ENCODE measurements at regions not wholly inside any gene's neighbourhood (a gene's known extent, or its start where the extent isn't known, plus 50 kb on each side); places are given as distances from the start of the nearest gene placed in this dataset.
A peak's percentile ranks its signal among the peaks of the same experiment; 100 is the strongest.

DNA sequence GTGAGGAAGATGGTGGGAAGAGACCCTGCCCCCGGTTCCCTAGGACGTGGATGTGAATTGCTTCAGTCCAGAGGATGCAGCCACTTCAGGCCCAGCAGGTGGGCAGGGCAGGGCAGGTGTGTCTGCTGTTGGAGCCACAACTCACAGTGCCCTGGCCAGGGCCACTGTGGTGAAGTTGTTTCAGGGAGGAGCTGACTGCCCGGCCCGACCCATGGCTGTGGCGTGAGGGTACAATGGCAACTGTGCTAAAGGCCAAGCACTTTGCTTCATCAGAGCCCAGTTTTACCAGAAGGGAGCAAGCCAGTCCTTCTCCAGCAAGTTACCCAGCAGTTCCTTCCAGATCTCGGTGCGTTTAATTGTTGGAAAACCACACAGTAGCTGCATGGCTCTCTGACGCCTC, 1174.4 kb downstream of the BRD1 start:
- Histone ChIP-seq H3K18ac (ENCODE audit: low read length) (peak overlapping the region; percentile 28), H3K36me3 (replicated peaks in 1 of 2; ENCODE audit: control insufficient read depth in 2 of 2, insufficient read depth in 2 of 2, low read length in 2 of 2) (peaks cover 0 to 4% of the 10 kb centered on the region in 2 donors), H3K23ac (ENCODE audit: low read depth, low read length, poor library complexity) (no peak overlapping the region), H3K4me2 (ENCODE audit: insufficient read depth, low read length, poor library complexity, severe bottlenecking) (no peak overlapping the region), H3K4me1 (ENCODE audit: control insufficient read depth in 2 of 2, insufficient read depth in 1 of 2, low read depth in 1 of 2, low read length in 2 of 2) (no peaks in the 10 kb centered on the region), H2BK5ac (ENCODE audit: low read length) (no peak overlapping the region), H3K27ac (replicated peaks; ENCODE audit: low read length) (no peak overlapping the region), H3K4ac (ENCODE audit: low read length) (no peak overlapping the region), H3K27me3 (ENCODE audit: control insufficient read depth in 3 of 3, insufficient read depth in 3 of 3, low read depth in 1 of 3, low read length in 3 of 3) (no peaks in the 10 kb centered on the region), H2BK15ac (ENCODE audit: low read length) (no peak overlapping the region), H2BK120ac (ENCODE audit: low read depth, low read length) (no peak overlapping the region), H4K8ac (ENCODE audit: low read depth, low read length) (no peak overlapping the region), H4K91ac (ENCODE audit: low read depth, low read length, poor library complexity) (no peak overlapping the region), H2BK12ac (ENCODE audit: low read length) (no peak overlapping the region), H3K4me3 (ENCODE audit: low read length in 2 of 2) (peak overlapping the region in 1 of 2 donors; percentile 11), H2AK5ac (ENCODE audit: low read depth, low read length) (no peak overlapping the region), H3K79me1 (ENCODE audit: low read depth, low read length) (peaks cover 18% of the 10 kb centered on the region), H3K9ac (ENCODE audit: low read depth, low read length, poor library complexity) (no peak overlapping the region), H3K14ac (ENCODE audit: low read length) (peak overlapping the region; percentile 56), H2AFZ (ENCODE audit: low read length) (no peak overlapping the region), H3K9me3 (replicated peaks in 1 of 2; ENCODE audit: control insufficient read depth in 2 of 2, insufficient read depth in 1 of 2, low read depth in 1 of 2, low read length in 2 of 2) (peaks cover 0 to 7% of the 10 kb centered on the region in 2 donors)
- no peak for DNase-seq (ENCODE audit: low spot score)
- no CpG with 5 or more reads among the region's 8 CpGs for WGBS, 2 donors (ENCODE audit: extremely low coverage in 2 of 2, insufficient read length in 2 of 2, insufficient replicate concordance in 1 of 2)

DNA sequence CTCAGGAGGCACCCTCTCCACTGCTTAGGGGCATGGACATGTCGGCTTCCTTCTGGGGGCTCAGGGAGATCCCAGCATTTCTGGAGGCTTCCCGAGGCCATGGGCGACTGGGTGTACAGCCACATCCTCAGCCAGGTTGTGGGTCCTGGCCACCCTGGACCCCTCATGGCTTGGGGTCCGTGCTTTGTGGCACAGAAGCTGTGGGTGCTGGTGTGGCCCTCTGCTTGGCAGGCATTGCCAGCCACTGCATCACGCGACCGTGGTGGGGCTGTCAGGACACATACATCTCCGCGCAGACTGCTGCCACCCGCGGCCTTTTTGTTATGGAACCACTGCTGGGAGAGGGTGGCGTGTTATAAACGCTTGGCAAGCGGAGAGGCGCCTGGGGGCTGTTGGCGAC, 1174.9 kb downstream of the BRD1 start:
- H3K79me1 ChIP-seq (ENCODE audit: low read depth, low read length) = peaks cover 23% of the 10 kb centered on the region

DNA sequence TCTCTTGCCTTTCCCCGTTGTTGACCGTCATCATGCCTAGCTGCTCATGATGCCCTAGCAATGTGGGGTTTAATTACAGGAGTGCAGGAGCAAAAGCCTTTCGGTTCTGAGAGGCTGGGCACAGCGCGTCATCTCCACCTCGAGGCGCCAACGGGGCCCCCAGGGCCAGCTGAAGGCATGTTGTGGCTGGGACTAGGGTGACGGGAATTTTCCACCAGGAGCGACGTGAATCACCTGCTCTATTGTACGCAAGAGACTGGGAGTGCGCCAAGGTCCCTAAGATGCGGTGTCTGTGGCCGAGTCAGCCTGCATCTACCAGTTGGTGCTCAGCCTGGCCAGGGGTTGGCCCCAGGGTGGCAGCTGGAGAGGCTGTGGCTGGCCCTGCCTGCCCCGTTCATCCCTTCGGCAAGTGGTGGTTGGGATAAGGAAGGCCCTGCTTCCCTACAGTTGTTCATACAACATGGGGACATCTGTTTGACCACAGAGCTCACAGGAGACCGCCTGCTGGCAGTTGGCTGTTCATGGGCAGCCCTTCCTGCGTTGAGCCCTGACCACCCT, 1175.6 kb downstream of the BRD1 start:
- Histone ChIP-seq H3K4me3 (ENCODE audit: low read length in 2 of 2) (peak overlapping the region in 1 of 2 donors; percentile 32), H3K18ac (ENCODE audit: low read length) (peak overlapping the region; percentile 28), H2BK12ac (ENCODE audit: low read length) (no peak overlapping the region), H4K91ac (ENCODE audit: low read depth, low read length, poor library complexity) (no peak overlapping the region), H3K4me1 (ENCODE audit: control insufficient read depth in 2 of 2, insufficient read depth in 1 of 2, low read depth in 1 of 2, low read length in 2 of 2) (no peaks in the 10 kb centered on the region), H3K9me3 (replicated peaks in 1 of 2; ENCODE audit: control insufficient read depth in 2 of 2, insufficient read depth in 1 of 2, low read depth in 1 of 2, low read length in 2 of 2) (peaks cover 0 to 7% of the 10 kb centered on the region in 2 donors), H4K8ac (ENCODE audit: low read depth, low read length) (no peak overlapping the region), H2AFZ (ENCODE audit: low read length) (no peak overlapping the region), H3K23ac (ENCODE audit: low read depth, low read length, poor library complexity) (no peak overlapping the region), H3K9ac (ENCODE audit: low read depth, low read length, poor library complexity) (no peak overlapping the region), H2AK5ac (ENCODE audit: low read depth, low read length) (no peak overlapping the region), H3K4ac (ENCODE audit: low read length) (no peak overlapping the region), H3K14ac (ENCODE audit: low read length) (no peak overlapping the region), H2BK5ac (ENCODE audit: low read length) (no peak overlapping the region), H3K27ac (replicated peaks; ENCODE audit: low read length) (no peak overlapping the region), H3K36me3 (replicated peaks in 1 of 2; ENCODE audit: control insufficient read depth in 2 of 2, insufficient read depth in 2 of 2, low read length in 2 of 2) (peaks cover 0 to 6% of the 10 kb centered on the region in 2 donors), H3K4me2 (ENCODE audit: insufficient read depth, low read length, poor library complexity, severe bottlenecking) (no peak overlapping the region), H3K79me1 (ENCODE audit: low read depth, low read length) (peaks cover 23% of the 10 kb centered on the region), H2BK15ac (ENCODE audit: low read length) (no peak overlapping the region), H2BK120ac (ENCODE audit: low read depth, low read length) (no peak overlapping the region), H3K27me3 (ENCODE audit: control insufficient read depth in 3 of 3, insufficient read depth in 3 of 3, low read depth in 1 of 3, low read length in 3 of 3) (no peaks in the 10 kb centered on the region)
- DNase-seq (ENCODE audit: low spot score) = no peak
- WGBS, 2 donors (ENCODE audit: extremely low coverage in 2 of 2, insufficient read length in 2 of 2, insufficient replicate concordance in 1 of 2) = no CpG with 5 or more reads among the region's 19 CpGs

More for the DNA sequence above, 1174.9 kb downstream of the BRD1 start:
- H4K8ac ChIP-seq (ENCODE audit: low read depth, low read length) = no peak overlapping the region
- H3K9me3 ChIP-seq (replicated peaks in 1 of 2; ENCODE audit: control insufficient read depth in 2 of 2, insufficient read depth in 1 of 2, low read depth in 1 of 2, low read length in 2 of 2) = peaks cover 0 to 7% of the 10 kb centered on the region in 2 donors
- no peak overlapping the region for H2BK12ac ChIP-seq (ENCODE audit: low read length)
- H3K4me3 ChIP-seq (ENCODE audit: low read length in 2 of 2) = no peak overlapping the region
- H2AFZ ChIP-seq (ENCODE audit: low read length) = no peak overlapping the region
- no peak overlapping the region for H3K18ac ChIP-seq (ENCODE audit: low read length)
- H3K23ac ChIP-seq (ENCODE audit: low read depth, low read length, poor library complexity) = no peak overlapping the region
- DNase-seq (ENCODE audit: low spot score) = no peak
- no peak overlapping the region for H2BK5ac ChIP-seq (ENCODE audit: low read length)
- H3K27me3 ChIP-seq (ENCODE audit: control insufficient read depth in 3 of 3, insufficient read depth in 3 of 3, low read depth in 1 of 3, low read length in 3 of 3) = no peaks in the 10 kb centered on the region
- H3K14ac ChIP-seq (ENCODE audit: low read length) = peak overlapping the region; percentile 56
- no peak overlapping the region for H3K27ac ChIP-seq (replicated peaks; ENCODE audit: low read length)
- H3K4ac ChIP-seq (ENCODE audit: low read length) = no peak overlapping the region
- H3K36me3 ChIP-seq (replicated peaks in 1 of 2; ENCODE audit: control insufficient read depth in 2 of 2, insufficient read depth in 2 of 2, low read length in 2 of 2) = peaks cover 0 to 6% of the 10 kb centered on the region in 2 donors
- no peak overlapping the region for H2BK15ac ChIP-seq (ENCODE audit: low read length)
- no peak overlapping the region for H3K4me2 ChIP-seq (ENCODE audit: insufficient read depth, low read length, poor library complexity, severe bottlenecking)
- H2AK5ac ChIP-seq (ENCODE audit: low read depth, low read length) = no peak overlapping the region
- H2BK120ac ChIP-seq (ENCODE audit: low read depth, low read length) = no peak overlapping the region
- no peaks in the 10 kb centered on the region for H3K4me1 ChIP-seq (ENCODE audit: control insufficient read depth in 2 of 2, insufficient read depth in 1 of 2, low read depth in 1 of 2, low read length in 2 of 2)
- H4K91ac ChIP-seq (ENCODE audit: low read depth, low read length, poor library complexity) = no peak overlapping the region
- no peak overlapping the region for H3K9ac ChIP-seq (ENCODE audit: low read depth, low read length, poor library complexity)
- no CpG with 5 or more reads among the region's 16 CpGs for WGBS, 2 donors (ENCODE audit: extremely low coverage in 2 of 2, insufficient read length in 2 of 2, insufficient replicate concordance in 1 of 2)

DNA sequence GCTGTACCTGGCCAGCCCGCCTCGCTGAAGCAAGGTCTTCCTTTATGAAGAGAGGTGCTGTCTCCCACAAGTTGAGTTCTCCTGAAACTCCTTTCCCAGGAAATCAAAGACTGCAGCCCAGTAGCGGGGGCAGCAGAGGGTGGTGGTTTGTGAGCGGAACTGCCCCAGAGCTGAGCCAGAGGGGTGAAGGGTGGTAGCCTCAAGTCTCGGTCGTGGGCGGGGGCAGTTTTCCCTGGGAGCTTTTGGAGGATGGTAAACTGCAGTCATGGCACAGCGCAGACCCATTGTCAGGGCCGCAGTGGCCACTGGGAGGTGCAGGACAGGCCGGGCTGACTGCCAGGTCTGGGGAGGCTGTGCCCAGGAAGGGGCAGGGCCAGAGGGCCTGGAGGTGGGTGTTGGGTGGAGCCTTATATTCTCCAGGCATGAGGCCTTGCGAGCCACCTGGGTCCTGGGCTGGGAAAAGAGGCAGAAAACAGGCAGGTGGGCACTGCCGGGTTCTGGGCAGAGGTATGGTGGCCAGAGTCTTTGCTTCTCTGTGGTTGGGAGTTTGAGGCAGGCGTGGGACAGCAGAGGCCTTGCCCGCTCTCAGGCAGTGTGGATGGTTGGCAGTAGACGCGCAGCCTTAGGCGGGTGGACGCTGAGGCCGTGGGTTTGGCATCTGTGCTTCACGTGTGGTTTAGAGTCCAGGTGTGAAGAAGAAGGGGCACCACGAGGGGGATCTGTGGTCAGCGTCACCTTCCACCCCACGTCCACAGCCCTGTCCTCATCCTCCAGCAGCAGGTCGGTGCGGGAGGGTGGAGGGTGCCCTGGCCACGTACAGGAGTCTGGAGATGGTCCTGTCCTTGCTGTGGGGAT, 1176.4 kb downstream of the BRD1 start:
- no peak overlapping the region for H4K91ac ChIP-seq (ENCODE audit: low read depth, low read length, poor library complexity)
- H3K4me1 ChIP-seq (ENCODE audit: control insufficient read depth in 2 of 2, insufficient read depth in 1 of 2, low read depth in 1 of 2, low read length in 2 of 2) = no peaks in the 10 kb centered on the region
- H2BK120ac ChIP-seq (ENCODE audit: low read depth, low read length) = no peak overlapping the region
- H3K9me3 ChIP-seq (replicated peaks in 1 of 2; ENCODE audit: control insufficient read depth in 2 of 2, insufficient read depth in 1 of 2, low read depth in 1 of 2, low read length in 2 of 2) = peaks cover 0 to 7% of the 10 kb centered on the region in 2 donors
- no peak for DNase-seq (ENCODE audit: low spot score)
- peak overlapping the region; percentile 75 for H3K23ac ChIP-seq (ENCODE audit: low read depth, low read length, poor library complexity)
- no peak overlapping the region for H3K4ac ChIP-seq (ENCODE audit: low read length)
- no peak overlapping the region for H2AK5ac ChIP-seq (ENCODE audit: low read depth, low read length)
- H2AFZ ChIP-seq (ENCODE audit: low read length) = no peak overlapping the region
- H3K4me3 ChIP-seq (ENCODE audit: low read length in 2 of 2) = no peak overlapping the region
- no peak overlapping the region for H3K27ac ChIP-seq (replicated peaks; ENCODE audit: low read length)
- peak overlapping the region; percentile 77 for H3K18ac ChIP-seq (ENCODE audit: low read length)
- no CpG with 5 or more reads among the region's 26 CpGs for WGBS, 2 donors (ENCODE audit: extremely low coverage in 2 of 2, insufficient read length in 2 of 2, insufficient replicate concordance in 1 of 2)
- H3K9ac ChIP-seq (ENCODE audit: low read depth, low read length, poor library complexity) = peak overlapping the region; percentile 4
- no peak overlapping the region for H2BK5ac ChIP-seq (ENCODE audit: low read length)
- H4K8ac ChIP-seq (ENCODE audit: low read depth, low read length) = peak overlapping the region; percentile 56
- peak overlapping the region; percentile 44 for H3K14ac ChIP-seq (ENCODE audit: low read length)
- no peak overlapping the region for H3K4me2 ChIP-seq (ENCODE audit: insufficient read depth, low read length, poor library complexity, severe bottlenecking)
- peaks cover 23% of the 10 kb centered on the region for H3K79me1 ChIP-seq (ENCODE audit: low read depth, low read length)
- H3K27me3 ChIP-seq (ENCODE audit: control insufficient read depth in 3 of 3, insufficient read depth in 3 of 3, low read depth in 1 of 3, low read length in 3 of 3) = no peaks in the 10 kb centered on the region
- H3K36me3 ChIP-seq (replicated peaks in 1 of 2; ENCODE audit: control insufficient read depth in 2 of 2, insufficient read depth in 2 of 2, low read length in 2 of 2) = peaks cover 0 to 8% of the 10 kb centered on the region in 2 donors
- no peak overlapping the region for H2BK15ac ChIP-seq (ENCODE audit: low read length)
- no peak overlapping the region for H2BK12ac ChIP-seq (ENCODE audit: low read length)
